Activated CD8-positive, alpha-beta memory T cell treated with anti-CD3 and anti-CD28 coated beads, Interleukin-2, amount 50 U/mL, for 24 hours (primary cell): ENCODE measurements at regions not wholly inside any gene's neighbourhood (a gene's known extent, or its start where the extent isn't known, plus 50 kb on each side); places are given as distances from the start of the nearest gene placed in this dataset.
"Not testable (repeated sequence)": the region's sequence is repeated elsewhere in the genome, so short reads cannot be mapped to it uniquely, and the experiment has no call there.

ENCODE experiments used
- DNase-seq: peaks from one replicate; pipeline ENCODE4 v3.0.0-alpha.2; 2020; ENCODE audit errors: extremely low read depth

- no peak for DNase-seq
These were observed 115.1 kb downstream of the KCNRG start for GRCh38 chr13:50130123-50130946.

- DNase-seq = no peak
These were observed 117.0 kb downstream of the KCNRG start for GRCh38 chr13:50131920-50132903.

- no peak for DNase-seq
These were observed 117.7 kb downstream of the KCNRG start for GRCh38 chr13:50132904-50133357.

- no peak for DNase-seq
These were observed 118.2 kb downstream of the KCNRG start for GRCh38 chr13:50133358-50133953.

GRCh38 chr13:50136226-50136625 is 121.0 kb downstream of the KCNRG start:
- DNase-seq = no peak

- no peak for DNase-seq
These were observed 121.4 kb downstream of the KCNRG start for GRCh38 chr13:50136678-50137077.

- not testable (repeated sequence) for DNase-seq
These were observed 124.2 kb downstream of the KCNRG start for GRCh38 chr13:50139435-50139934.

GRCh38 chr13:50140153-50140552 is 124.9 kb downstream of the KCNRG start:
- no peak for DNase-seq

GRCh38 chr13:50140581-50141374 is 125.5 kb downstream of the KCNRG start:
- DNase-seq = no peak

- DNase-seq = no peak
These were observed 126.2 kb downstream of the KCNRG start for GRCh38 chr13:50141375-50141975.

- DNase-seq = no peak
These were observed 129.3 kb downstream of the KCNRG start for GRCh38 chr13:50144246-50145160.

- no peak for DNase-seq
These were observed 134.0 kb downstream of the KCNRG start for GRCh38 chr13:50149214-50149613.

- no peak for DNase-seq
These were observed 134.7 kb downstream of the KCNRG start for GRCh38 chr13:50149932-50150331.

- no peak for DNase-seq
These were observed 137.0 kb downstream of the KCNRG start for GRCh38 chr13:50152224-50152623.

GRCh38 chr13:50152655-50153309 is 137.5 kb downstream of the KCNRG start:
- DNase-seq = no peak

GRCh38 chr13:50153401-50153800 is 138.2 kb downstream of the KCNRG start:
- no peak for DNase-seq

- no peak for DNase-seq
These were observed 138.6 kb downstream of the KCNRG start for GRCh38 chr13:50153876-50154275.

GRCh38 chr13:50154697-50155096 is 139.5 kb downstream of the KCNRG start:
- no peak for DNase-seq

- DNase-seq = no peak
These were observed 140.9 kb downstream of the KCNRG start for GRCh38 chr13:50156140-50156539.
